ENCODE measurements at regions not wholly inside any gene's neighbourhood (a gene's known extent, or its start where the extent isn't known, plus 50 kb on each side); places are given as distances from the start of the nearest gene placed in this dataset.

DNA sequence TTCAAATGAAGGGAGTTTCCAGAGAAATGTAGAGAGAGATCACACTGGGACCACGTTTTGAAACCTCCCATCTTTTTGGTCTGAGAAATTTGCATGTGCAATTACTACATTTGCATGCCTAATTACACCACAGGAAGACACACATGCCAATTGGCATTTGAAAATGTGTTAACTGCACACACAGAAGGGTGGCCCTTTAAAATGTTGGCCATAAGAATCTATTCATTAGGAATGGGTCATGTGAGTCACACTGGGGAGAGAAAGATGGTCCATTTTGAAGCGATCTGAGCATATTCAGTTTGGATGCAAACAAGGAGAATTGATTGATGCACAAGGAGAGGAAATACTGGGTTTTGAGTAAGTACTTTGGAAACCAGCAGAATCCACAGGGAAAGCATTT is 1407.1 kb upstream of the ACVR2A start:
- no peak for DNase-seq
- H3K27ac ChIP-seq = no peak overlapping the region
- TF ChIP-seq POLR2A (IDR thresholded peaks at IDR 0.05) = no peak
- TF ChIP-seq, protein P1, sequence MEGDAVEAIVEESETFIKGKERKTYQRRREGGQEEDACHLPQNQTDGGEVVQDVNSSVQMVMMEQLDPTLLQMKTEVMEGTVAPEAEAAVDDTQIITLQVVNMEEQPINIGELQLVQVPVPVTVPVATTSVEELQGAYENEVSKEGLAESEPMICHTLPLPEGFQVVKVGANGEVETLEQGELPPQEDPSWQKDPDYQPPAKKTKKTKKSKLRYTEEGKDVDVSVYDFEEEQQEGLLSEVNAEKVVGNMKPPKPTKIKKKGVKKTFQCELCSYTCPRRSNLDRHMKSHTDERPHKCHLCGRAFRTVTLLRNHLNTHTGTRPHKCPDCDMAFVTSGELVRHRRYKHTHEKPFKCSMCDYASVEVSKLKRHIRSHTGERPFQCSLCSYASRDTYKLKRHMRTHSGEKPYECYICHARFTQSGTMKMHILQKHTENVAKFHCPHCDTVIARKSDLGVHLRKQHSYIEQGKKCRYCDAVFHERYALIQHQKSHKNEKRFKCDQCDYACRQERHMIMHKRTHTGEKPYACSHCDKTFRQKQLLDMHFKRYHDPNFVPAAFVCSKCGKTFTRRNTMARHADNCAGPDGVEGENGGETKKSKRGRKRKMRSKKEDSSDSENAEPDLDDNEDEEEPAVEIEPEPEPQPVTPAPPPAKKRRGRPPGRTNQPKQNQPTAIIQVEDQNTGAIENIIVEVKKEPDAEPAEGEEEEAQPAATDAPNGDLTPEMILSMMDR (IDR thresholded peaks at IDR 0.05) = no peak
- no peaks in the 10 kb centered on the region for H3K36me3 ChIP-seq
- no peaks in the 10 kb centered on the region for H3K27me3 ChIP-seq
- no peaks in the 10 kb centered on the region for H3K9me3 ChIP-seq
- no peaks in the 10 kb centered on the region for H3K4me1 ChIP-seq
- H3K4me3 ChIP-seq = no peak overlapping the region

- no peak for DNase-seq
- no peaks in the 10 kb centered on the region for H3K4me1 ChIP-seq
- H3K4me3 ChIP-seq = no peak overlapping the region
- H3K9me3 ChIP-seq = no peaks in the 10 kb centered on the region
- H3K27ac ChIP-seq = no peak overlapping the region
- H3K27me3 ChIP-seq = no peaks in the 10 kb centered on the region
- H3K36me3 ChIP-seq = no peaks in the 10 kb centered on the region
- TF ChIP-seq, protein P1 (IDR thresholded peaks at IDR 0.05) = no peak
- no peak for TF ChIP-seq POLR2A (IDR thresholded peaks at IDR 0.05)
These were observed 1411.5 kb upstream of the ACVR2A start for GRCh38 chr2:146433116-146433875.

DNA sequence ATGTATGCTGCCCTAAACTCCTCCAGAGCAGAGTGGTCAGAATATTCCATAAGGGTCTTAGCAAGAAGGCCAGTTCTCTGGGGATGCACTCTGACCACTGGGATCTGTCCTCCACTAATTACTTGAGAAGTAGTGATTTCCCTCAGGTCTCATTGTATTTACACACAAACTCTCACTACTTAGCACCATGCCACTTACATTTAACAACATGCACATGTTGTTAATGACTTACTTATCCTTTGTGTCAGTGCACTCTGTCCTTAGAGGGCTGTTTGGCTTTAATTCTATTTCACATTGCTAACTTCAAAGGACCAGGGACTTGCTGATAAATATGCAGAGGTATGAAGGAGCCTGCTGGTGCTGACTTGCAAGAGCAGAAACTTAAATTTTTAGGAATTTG is 1415.5 kb upstream of the ACVR2A start:
- no peaks in the 10 kb centered on the region for H3K36me3 ChIP-seq
- H3K9me3 ChIP-seq = no peaks in the 10 kb centered on the region
- TF ChIP-seq POLR2A (IDR thresholded peaks at IDR 0.05) = no peak
- TF ChIP-seq, protein P1 (IDR thresholded peaks at IDR 0.05) = no peak
- no peak overlapping the region for H3K4me3 ChIP-seq
- no peaks in the 10 kb centered on the region for H3K4me1 ChIP-seq
- no peaks in the 10 kb centered on the region for H3K27me3 ChIP-seq
- DNase-seq = no peak
- no peak overlapping the region for H3K27ac ChIP-seq

DNA sequence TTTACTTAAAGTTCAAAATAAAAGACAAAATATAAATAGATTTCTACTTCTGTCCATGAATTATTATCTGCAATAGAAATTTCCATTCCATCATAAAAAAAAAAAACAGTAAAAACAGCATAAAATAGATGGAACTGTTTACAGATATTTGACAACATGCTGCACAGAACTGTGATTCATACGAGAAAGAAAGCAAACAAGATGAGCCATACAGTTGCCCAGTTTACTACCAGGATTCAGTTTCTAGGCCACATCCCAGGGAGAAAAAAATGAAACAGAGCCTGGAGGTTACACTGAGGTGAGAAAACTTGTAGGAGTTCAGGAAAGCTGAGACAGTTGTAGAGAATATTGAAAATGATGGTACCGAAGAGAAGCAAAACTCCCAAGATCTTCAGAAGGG is 1426.9 kb upstream of the ACVR2A start:
- H3K27me3 ChIP-seq = no peaks in the 10 kb centered on the region
- no peaks in the 10 kb centered on the region for H3K4me1 ChIP-seq
- no peak overlapping the region for H3K4me3 ChIP-seq
- no peak for DNase-seq
- no peaks in the 10 kb centered on the region for H3K36me3 ChIP-seq
- no peak for TF ChIP-seq POLR2A (IDR thresholded peaks at IDR 0.05)
- TF ChIP-seq, protein P1 (IDR thresholded peaks at IDR 0.05) = no peak
- H3K27ac ChIP-seq = no peak overlapping the region
- no peaks in the 10 kb centered on the region for H3K9me3 ChIP-seq

DNA sequence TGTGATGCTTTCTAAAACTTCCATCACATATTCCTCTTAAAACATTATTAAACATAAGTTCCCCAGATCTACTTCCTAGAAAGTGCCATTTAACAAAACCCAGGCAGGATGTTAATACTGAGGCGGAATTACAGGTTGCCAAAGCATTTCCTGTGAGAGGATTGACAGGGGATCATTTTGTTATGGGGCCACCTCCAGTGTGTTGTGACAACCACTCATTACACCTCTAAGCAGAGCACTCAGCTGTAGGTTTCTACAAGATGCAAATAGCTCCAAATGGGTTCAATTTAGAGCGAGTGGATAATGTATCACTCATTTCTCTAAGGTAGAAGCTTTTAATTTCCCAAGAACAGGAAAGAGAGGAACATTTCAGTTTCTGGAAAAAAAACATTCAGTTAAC is 1429.5 kb upstream of the ACVR2A start:
- Histone ChIP-seq H3K4me1 (no peaks in the 10 kb centered on the region), H3K36me3 (no peaks in the 10 kb centered on the region), H3K9me3 (no peaks in the 10 kb centered on the region), H3K27ac (no peak overlapping the region), H3K4me3 (no peak overlapping the region), H3K27me3 (no peaks in the 10 kb centered on the region)
- TF ChIP-seq POLR2A (IDR thresholded peaks at IDR 0.05) = no peak
- no peak for DNase-seq

- Histone ChIP-seq H3K27ac (no peak overlapping the region), H3K9me3 (no peaks in the 10 kb centered on the region), H3K27me3 (no peaks in the 10 kb centered on the region), H3K36me3 (no peaks in the 10 kb centered on the region), H3K4me3 (no peak overlapping the region), H3K4me1 (no peaks in the 10 kb centered on the region)
- TF ChIP-seq, protein P1 (IDR thresholded peaks at IDR 0.05) = no peak
- TF ChIP-seq POLR2A (IDR thresholded peaks at IDR 0.05) = no peak
- no peak for DNase-seq
These were observed 1430.4 kb upstream of the ACVR2A start for GRCh38 chr2:146414456-146414855.

Data from Peyer's patch (tissue), 4 donors.